ENCODE measurements at regions not wholly inside any gene's neighbourhood (a gene's known extent, or its start where the extent isn't known, plus 50 kb on each side); places are given as distances from the start of the nearest gene placed in this dataset.

DNA sequence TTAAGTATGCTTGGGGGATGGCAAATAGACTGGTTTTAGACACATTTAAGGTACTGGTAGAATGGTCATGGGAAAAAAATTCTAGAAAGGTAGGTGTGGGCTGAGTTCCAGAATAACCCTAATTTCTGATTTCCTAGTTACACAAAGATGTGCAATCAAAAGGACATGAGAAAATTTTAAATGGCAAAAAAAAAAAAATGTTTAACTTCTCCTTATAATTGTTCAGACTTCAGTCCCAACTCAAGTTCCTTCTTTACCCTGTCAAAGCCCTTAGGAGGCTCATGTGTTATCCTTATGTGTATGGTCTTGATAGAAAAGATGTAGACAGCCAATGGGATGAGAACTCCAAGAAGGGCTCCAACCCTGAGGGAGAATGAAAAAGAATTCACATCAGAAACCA lies 153.3 kb upstream of the PLEKHG7 start:
- Histone ChIP-seq H3K4me1 (ENCODE audit: insufficient read depth, poor library complexity, severe bottlenecking) (peaks cover 25% of the 10 kb centered on the region), H3K9me3 (ENCODE audit: severe bottlenecking) (no peaks in the 10 kb centered on the region), H3K36me3 (ENCODE audit: low read depth) (no peaks in the 10 kb centered on the region), H3K4me3 (ENCODE audit: severe bottlenecking) (no peak overlapping the region), H3K27ac (ENCODE audit: poor library complexity, severe bottlenecking) (no peak overlapping the region), H3K27me3 (ENCODE audit: insufficient read depth, poor library complexity, severe bottlenecking) (no peaks in the 10 kb centered on the region)
- TF ChIP-seq CTCF (IDR thresholded peaks at IDR 0.05; ENCODE audit: poor library complexity, severe bottlenecking): no peak
- DNase-seq (ENCODE audit: low spot score) (no peak), ATAC-seq (ENCODE audit: low read depth) (no peak)

DNA sequence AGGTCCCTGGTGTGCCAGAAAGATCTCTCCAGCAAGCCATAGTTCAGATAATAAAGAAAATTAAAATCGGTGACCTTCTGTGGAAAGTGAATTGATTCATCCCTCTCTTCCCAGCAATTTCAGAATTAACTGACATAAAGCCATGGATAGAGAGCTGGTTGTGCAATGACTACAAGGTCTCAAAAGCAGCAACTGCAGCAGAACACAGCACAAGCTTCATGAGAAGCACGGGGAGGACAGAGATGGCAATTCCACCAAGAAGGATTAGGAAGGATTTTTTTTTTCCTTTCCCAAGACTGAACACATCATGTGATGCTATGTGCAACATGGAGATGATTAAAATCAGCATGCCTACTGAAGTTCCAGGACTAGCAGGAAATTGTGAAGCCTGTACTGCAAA lies 154.9 kb upstream of the PLEKHG7 start:
- H3K36me3 ChIP-seq (ENCODE audit: low read depth): no peaks in the 10 kb centered on the region
- DNase-seq (ENCODE audit: low spot score) (no peak), ATAC-seq (ENCODE audit: low read depth) (no peak)
- H3K27me3 ChIP-seq (ENCODE audit: insufficient read depth, poor library complexity, severe bottlenecking): no peaks in the 10 kb centered on the region
- H3K4me3 ChIP-seq (ENCODE audit: severe bottlenecking): no peak overlapping the region
- H3K27ac ChIP-seq (ENCODE audit: poor library complexity, severe bottlenecking): no peak overlapping the region
- TF ChIP-seq CTCF (IDR thresholded peaks at IDR 0.05; ENCODE audit: poor library complexity, severe bottlenecking): no peak
- H3K9me3 ChIP-seq (ENCODE audit: severe bottlenecking): no peaks in the 10 kb centered on the region
- peaks cover 16% of the 10 kb centered on the region for H3K4me1 ChIP-seq (ENCODE audit: insufficient read depth, poor library complexity, severe bottlenecking)

- no peaks in the 10 kb centered on the region for H3K36me3 ChIP-seq (ENCODE audit: low read depth)
- H3K4me3 ChIP-seq (ENCODE audit: severe bottlenecking): no peak overlapping the region
- no peak overlapping the region for H3K27ac ChIP-seq (ENCODE audit: poor library complexity, severe bottlenecking)
- DNase-seq (ENCODE audit: low spot score): no peak
- no peaks in the 10 kb centered on the region for H3K9me3 ChIP-seq (ENCODE audit: severe bottlenecking)
- H3K4me1 ChIP-seq (ENCODE audit: insufficient read depth, poor library complexity, severe bottlenecking): peaks cover 11% of the 10 kb centered on the region
- ATAC-seq (ENCODE audit: low read depth): no peak
- TF ChIP-seq CTCF (IDR thresholded peaks at IDR 0.05; ENCODE audit: poor library complexity, severe bottlenecking): no peak
- no peaks in the 10 kb centered on the region for H3K27me3 ChIP-seq (ENCODE audit: insufficient read depth, poor library complexity, severe bottlenecking)
Observed at GRCh38 chr12:92547420-92547819, 155.4 kb upstream of the PLEKHG7 start.

GRCh38 chr12:92546635-92547348 lies 156.0 kb upstream of the PLEKHG7 start:
- H3K36me3 ChIP-seq (ENCODE audit: low read depth): no peaks in the 10 kb centered on the region
- DNase-seq (ENCODE audit: low spot score) (no peak), ATAC-seq (ENCODE audit: low read depth) (no peak)
- no peak overlapping the region for H3K4me3 ChIP-seq (ENCODE audit: severe bottlenecking)
- H3K9me3 ChIP-seq (ENCODE audit: severe bottlenecking): no peaks in the 10 kb centered on the region
- H3K27me3 ChIP-seq (ENCODE audit: insufficient read depth, poor library complexity, severe bottlenecking): no peaks in the 10 kb centered on the region
- TF ChIP-seq CTCF (IDR thresholded peaks at IDR 0.05; ENCODE audit: poor library complexity, severe bottlenecking): no peak
- peaks cover 5% of the 10 kb centered on the region for H3K4me1 ChIP-seq (ENCODE audit: insufficient read depth, poor library complexity, severe bottlenecking)
- H3K27ac ChIP-seq (ENCODE audit: poor library complexity, severe bottlenecking): no peak overlapping the region

- no peak for TF ChIP-seq CTCF (IDR thresholded peaks at IDR 0.05; ENCODE audit: poor library complexity, severe bottlenecking)
- H3K36me3 ChIP-seq (ENCODE audit: low read depth): no peaks in the 10 kb centered on the region
- H3K4me3 ChIP-seq (ENCODE audit: severe bottlenecking): no peak overlapping the region
- H3K27ac ChIP-seq (ENCODE audit: poor library complexity, severe bottlenecking): no peak overlapping the region
- ATAC-seq (ENCODE audit: low read depth) (no peak), DNase-seq (ENCODE audit: low spot score) (no peak)
- no peaks in the 10 kb centered on the region for H3K9me3 ChIP-seq (ENCODE audit: severe bottlenecking)
- no peaks in the 10 kb centered on the region for H3K4me1 ChIP-seq (ENCODE audit: insufficient read depth, poor library complexity, severe bottlenecking)
- no peaks in the 10 kb centered on the region for H3K27me3 ChIP-seq (ENCODE audit: insufficient read depth, poor library complexity, severe bottlenecking)
Observed at GRCh38 chr12:92546259-92546634, 156.5 kb upstream of the PLEKHG7 start.
